ENCODE measurements at regions not wholly inside any gene's neighbourhood (a gene's known extent, or its start where the extent isn't known, plus 50 kb on each side); places are given as distances from the start of the nearest gene placed in this dataset.
A peak's percentile ranks its signal among the peaks of the same experiment; 100 is the strongest.

GRCh38 chr6:69494595-69494994, 302.2 kb downstream of the LMBRD1 start:
- Histone ChIP-seq H3K27ac (no peak overlapping the region), H3K9me3 (no peaks in the 10 kb centered on the region), H3K36me3 (ENCODE audit: insufficient read depth in 1 of 2, low read depth in 1 of 2) (no peaks in the 10 kb centered on the region), H3K4me1 (no peaks in the 10 kb centered on the region), H3K27me3 (ENCODE audit: insufficient read depth in 3 of 3, low read length in 2 of 3) (no peaks in the 10 kb centered on the region), H3K4me3 (no peak overlapping the region)
- WGBS, 3 donors = 97 to 100% (median 98%) methylated on average over 2 of the region's 2 CpGs
- DNase-seq (no peak), ATAC-seq (no peak)
- intact Hi-C loops (cut with DNase I) = no loop called here
- no peak for TF ChIP-seq CTCF (IDR thresholded peaks at IDR 0.05)

- TF ChIP-seq CTCF (IDR thresholded peaks at IDR 0.05) = no peak
- Histone ChIP-seq H3K36me3 (ENCODE audit: insufficient read depth in 1 of 2, low read depth in 1 of 2) (no peaks in the 10 kb centered on the region), H3K4me3 (no peak overlapping the region), H3K27ac (no peak overlapping the region), H3K4me1 (no peaks in the 10 kb centered on the region), H3K9me3 (peaks cover 5% of the 10 kb centered on the region), H3K27me3 (ENCODE audit: insufficient read depth in 3 of 3, low read length in 2 of 3) (no peaks in the 10 kb centered on the region)
- ATAC-seq (no peak), DNase-seq (no peak)
- intact Hi-C loops (cut with DNase I) = no loop called here
Observed at GRCh38 chr6:69489970-69490369, 306.8 kb downstream of the LMBRD1 start.

- intact Hi-C loops (cut with DNase I) = no loop called here
Observed at GRCh38 chr6:69487688-69488087, 309.1 kb downstream of the LMBRD1 start.

GRCh38 chr6:69466979-69467570, 329.7 kb downstream of the LMBRD1 start:
- Histone ChIP-seq H3K4me3 (no peak overlapping the region), H3K4me1 (no peaks in the 10 kb centered on the region), H3K36me3 (ENCODE audit: insufficient read depth in 1 of 2, low read depth in 1 of 2) (no peaks in the 10 kb centered on the region), H3K27me3 (ENCODE audit: insufficient read depth in 3 of 3, low read length in 2 of 3) (no peaks in the 10 kb centered on the region), H3K27ac (no peak overlapping the region), H3K9me3 (no peaks in the 10 kb centered on the region)
- no peak for TF ChIP-seq CTCF (IDR thresholded peaks at IDR 0.05)
- DNase-seq (peak in 1 of 2 donors; percentile 40), ATAC-seq (no peak)
- intact Hi-C loops (cut with DNase I) = no loop called here
- WGBS, 3 donors = 90 to 95% (median 92%) methylated on average over 23 to 26 of the region's 26 CpGs

More at GRCh38 chr6:69487688-69488087, 309.1 kb downstream of the LMBRD1 start:
- Histone ChIP-seq H3K4me3 (no peak overlapping the region), H3K27me3 (ENCODE audit: insufficient read depth in 3 of 3, low read length in 2 of 3) (no peaks in the 10 kb centered on the region), H3K4me1 (no peaks in the 10 kb centered on the region), H3K27ac (no peak overlapping the region), H3K9me3 (peaks cover 5% of the 10 kb centered on the region), H3K36me3 (ENCODE audit: insufficient read depth in 1 of 2, low read depth in 1 of 2) (no peaks in the 10 kb centered on the region)
- ATAC-seq (no peak), DNase-seq (no peak)
- TF ChIP-seq CTCF (IDR thresholded peaks at IDR 0.05) = peak; percentile 14

GRCh38 chr6:69465866-69466265, 330.9 kb downstream of the LMBRD1 start:
- no peak for TF ChIP-seq CTCF (IDR thresholded peaks at IDR 0.05)
- Histone ChIP-seq H3K27me3 (ENCODE audit: insufficient read depth in 3 of 3, low read length in 2 of 3) (no peaks in the 10 kb centered on the region), H3K36me3 (ENCODE audit: insufficient read depth in 1 of 2, low read depth in 1 of 2) (no peaks in the 10 kb centered on the region), H3K9me3 (no peaks in the 10 kb centered on the region), H3K27ac (no peak overlapping the region), H3K4me3 (no peak overlapping the region), H3K4me1 (no peaks in the 10 kb centered on the region)
- ATAC-seq (no peak), DNase-seq (no peak)
- intact Hi-C loops (cut with DNase I) = no loop called here
